Upper lobe of left lung (tissue), 6 donors: ENCODE measurements at regions not wholly inside any gene's neighbourhood (a gene's known extent, or its start where the extent isn't known, plus 50 kb on each side); places are given as distances from the start of the nearest gene placed in this dataset.

Experiments
- ATAC-seq, 2 donors: fragments of 200-7000 bp; cut with Tn5 transposase; one replicate each; pipeline ENCODE4 v1.9.1; 2022; ENCODE audit warnings: mild to moderate bottlenecking in 2 of 2, moderate library complexity in 2 of 2; ENCODE audit not compliant: low FRiP score in 2 of 2
- DNase-seq, 2 donors: peaks; one replicate each; pipeline ENCODE4 v3.0.0-alpha.2; 2019 to 2020
- H3K27ac ChIP-seq, 4 donors: fragments of 200-600 bp; sonication (generic); one replicate each; pipeline ENCODE4 v1.5.1; 2016 to 2019
- H3K27me3 ChIP-seq, 4 donors: fragments of 200-600 bp; sonication (generic); one replicate each; pipeline ENCODE4 v1.5.1; 2017 to 2019
- H3K36me3 ChIP-seq, 4 donors: fragments of 200-600 bp; sonication (generic); one replicate each; pipeline ENCODE4 v1.5.1; 2016 to 2019
- H3K4me1 ChIP-seq, 4 donors: fragments of 200-600 bp; sonication (generic); one replicate each; pipeline ENCODE4 v1.5.1; 2018 to 2019
- H3K4me3 ChIP-seq, 4 donors: fragments of 200-600 bp; sonication (generic); one replicate each; pipeline ENCODE4 v1.5.1; 2017 to 2019; ENCODE audit warnings: mild to moderate bottlenecking in 2 of 4, moderate library complexity in 1 of 4
- H3K9me3 ChIP-seq, 4 donors: fragments of 200-600 bp; sonication (generic); one replicate each; pipeline ENCODE4 v1.5.1; 2018 to 2019
- CTCF ChIP-seq, 6 experiments: fragments of 450-650 bp in 4 of 6; fragments of 200-600 bp in 2 of 6; sonication (generic) in 2 of 6; IDR thresholded peaks; one replicate each; pipeline ENCODE4 v1.5.1; 2016 to 2019; ENCODE audit warnings: antibody characterized with exemption in 6 of 6
- EP300 ChIP-seq, 4 donors: sonication (generic); formaldehyde crosslinking; IDR thresholded peaks; one replicate each; pipeline ENCODE4 v1.5.1; 2017; ENCODE audit warnings: antibody characterized with exemption in 4 of 4, control low read depth in 2 of 4
- POLR2A ChIP-seq, 4 donors: fragments of 450-650 bp; IDR thresholded peaks; one replicate each; pipeline ENCODE4 v1.5.1; 2016 to 2017; ENCODE audit warnings: antibody characterized with exemption in 4 of 4, mild to moderate bottlenecking in 2 of 4
- POLR2AphosphoS5 ChIP-seq, 2 donors: sonication (generic); formaldehyde crosslinking; IDR thresholded peaks; one replicate each; pipeline ENCODE4 v1.5.1; 2017; ENCODE audit warnings: antibody characterized with exemption in 2 of 2
- WGBS, 2 donors: methylation state at CpG; one replicate each; pipeline ENCODE4 v1.1.5; 2017 to 2018; 5-methylcytosine and 5-hydroxymethylcytosine counted together
- donor health status: DM: no; HTN: no; CAD: no; lungs with moderate emphysema.
- donor health status: DM: no; HTN: yes; CAD: no; lungs with severe emphysema.

GRCh38 chr6:84521511-84521910 lies 242.9 kb downstream of the TBX18 start:
- no peaks in the 10 kb centered on the region for H3K36me3 ChIP-seq
- no peaks in the 10 kb centered on the region for H3K9me3 ChIP-seq
- no peaks in the 10 kb centered on the region for H3K4me1 ChIP-seq
- DNase-seq (no peak), ATAC-seq (no peak)
- TF ChIP-seq EP300 (IDR thresholded peaks at IDR 0.05) (no peak), POLR2AphosphoS5 (IDR thresholded peaks at IDR 0.05) (no peak)
- H3K27ac ChIP-seq = no peak overlapping the region
- H3K4me3 ChIP-seq = no peak overlapping the region
- WGBS, 2 donors = 12 to 22% methylated on average over 1 of the region's 1 CpG
- no peaks in the 10 kb centered on the region for H3K27me3 ChIP-seq

GRCh38 chr6:84517741-84518530 lies 246.5 kb downstream of the TBX18 start:
- H3K9me3 ChIP-seq = no peaks in the 10 kb centered on the region
- H3K36me3 ChIP-seq = no peaks in the 10 kb centered on the region
- H3K27me3 ChIP-seq = no peaks in the 10 kb centered on the region
- TF ChIP-seq EP300 (IDR thresholded peaks at IDR 0.05) = no peak
- no peak for TF ChIP-seq POLR2A (IDR thresholded peaks at IDR 0.05)
- TF ChIP-seq CTCF (IDR thresholded peaks at IDR 0.05) = no peak
- no peak for TF ChIP-seq POLR2AphosphoS5 (IDR thresholded peaks at IDR 0.05)
- H3K4me1 ChIP-seq = no peaks in the 10 kb centered on the region
- ATAC-seq (no peak), DNase-seq (no peak)
- no peak overlapping the region for H3K4me3 ChIP-seq
- H3K27ac ChIP-seq = no peak overlapping the region
- 59 to 71% methylated on average over 2 of the region's 2 CpGs for WGBS, 2 donors

GRCh38 chr6:84516154-84516553 lies 248.2 kb downstream of the TBX18 start:
- WGBS, 2 donors = 53 to 66% methylated on average over 2 of the region's 2 CpGs
- no peak for DNase-seq

GRCh38 chr6:84515067-84515466 lies 249.3 kb downstream of the TBX18 start:
- no peak for ATAC-seq
- Histone ChIP-seq H3K27ac (no peak overlapping the region), H3K36me3 (no peaks in the 10 kb centered on the region), H3K9me3 (no peaks in the 10 kb centered on the region), H3K27me3 (no peaks in the 10 kb centered on the region), H3K4me3 (no peak overlapping the region), H3K4me1 (no peaks in the 10 kb centered on the region)
- 52 to 63% methylated on average over 6 of the region's 6 CpGs for WGBS, 2 donors
- TF ChIP-seq CTCF (IDR thresholded peaks at IDR 0.05) (no peak), EP300 (IDR thresholded peaks at IDR 0.05) (no peak), POLR2AphosphoS5 (IDR thresholded peaks at IDR 0.05) (no peak), POLR2A (IDR thresholded peaks at IDR 0.05) (no peak)
- no peak for DNase-seq

More at GRCh38 chr6:84516154-84516553, 248.2 kb downstream of the TBX18 start:
- no peak overlapping the region for H3K4me3 ChIP-seq
- no peaks in the 10 kb centered on the region for H3K4me1 ChIP-seq
- no peak for ATAC-seq
- TF ChIP-seq POLR2AphosphoS5 (IDR thresholded peaks at IDR 0.05) = no peak
- TF ChIP-seq CTCF (IDR thresholded peaks at IDR 0.05) = no peak
- TF ChIP-seq POLR2A (IDR thresholded peaks at IDR 0.05) = no peak
- TF ChIP-seq EP300 (IDR thresholded peaks at IDR 0.05) = no peak
- H3K27ac ChIP-seq = no peak overlapping the region
- no peaks in the 10 kb centered on the region for H3K36me3 ChIP-seq
- H3K27me3 ChIP-seq = no peaks in the 10 kb centered on the region
- H3K9me3 ChIP-seq = no peaks in the 10 kb centered on the region

GRCh38 chr6:84514089-84514971 lies 250.1 kb downstream of the TBX18 start:
- Histone ChIP-seq H3K27ac (no peak overlapping the region), H3K4me1 (no peaks in the 10 kb centered on the region), H3K4me3 (no peak overlapping the region), H3K36me3 (no peaks in the 10 kb centered on the region), H3K27me3 (no peaks in the 10 kb centered on the region), H3K9me3 (no peaks in the 10 kb centered on the region)
- ATAC-seq = no peak
- DNase-seq = no peak
- WGBS, 2 donors = 75 to 80% methylated on average over 5 of the region's 5 CpGs
- no peak for TF ChIP-seq CTCF (IDR thresholded peaks at IDR 0.05)
- TF ChIP-seq POLR2A (IDR thresholded peaks at IDR 0.05) = no peak
- no peak for TF ChIP-seq EP300 (IDR thresholded peaks at IDR 0.05)
- TF ChIP-seq POLR2AphosphoS5 (IDR thresholded peaks at IDR 0.05) = no peak
